ENCODE measurements at regions not wholly inside any gene's neighbourhood (a gene's known extent, or its start where the extent isn't known, plus 50 kb on each side); places are given as distances from the start of the nearest gene placed in this dataset.
"Not testable (repeated sequence)": the region's sequence is repeated elsewhere in the genome, so short reads cannot be mapped to it uniquely, and the experiment has no call there.

DNA sequence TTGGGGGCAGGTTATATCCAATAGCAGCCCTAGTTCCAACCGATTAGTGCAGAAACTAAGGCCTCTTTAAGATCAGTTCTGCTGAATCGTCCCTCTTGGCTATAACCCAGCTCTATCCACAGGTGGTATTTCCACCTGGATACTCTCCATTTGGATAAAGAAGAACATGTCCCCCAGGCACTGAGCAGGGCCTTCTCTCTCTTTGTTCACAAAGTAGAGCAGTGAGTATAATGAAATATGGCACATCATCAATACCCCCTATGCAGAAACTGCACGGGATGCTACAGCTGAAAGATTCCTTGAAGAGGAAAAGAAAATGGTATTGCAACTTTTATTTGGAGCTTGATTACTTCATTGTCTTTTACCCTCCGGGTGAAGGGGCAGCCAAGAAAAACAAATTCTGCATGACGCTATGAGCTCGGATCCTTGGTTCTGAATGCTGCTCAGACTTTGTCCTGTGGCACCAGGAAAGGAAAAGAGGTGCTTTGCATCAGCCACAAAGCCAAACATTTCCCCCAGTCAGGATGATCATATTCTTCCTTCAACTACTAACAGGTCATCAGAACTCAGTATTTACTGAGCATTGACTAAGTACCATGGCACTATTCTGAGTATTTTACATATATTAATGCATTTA lies 399.7 kb downstream of the NPIPA8 start:
- DNase-seq: no peak

DNA sequence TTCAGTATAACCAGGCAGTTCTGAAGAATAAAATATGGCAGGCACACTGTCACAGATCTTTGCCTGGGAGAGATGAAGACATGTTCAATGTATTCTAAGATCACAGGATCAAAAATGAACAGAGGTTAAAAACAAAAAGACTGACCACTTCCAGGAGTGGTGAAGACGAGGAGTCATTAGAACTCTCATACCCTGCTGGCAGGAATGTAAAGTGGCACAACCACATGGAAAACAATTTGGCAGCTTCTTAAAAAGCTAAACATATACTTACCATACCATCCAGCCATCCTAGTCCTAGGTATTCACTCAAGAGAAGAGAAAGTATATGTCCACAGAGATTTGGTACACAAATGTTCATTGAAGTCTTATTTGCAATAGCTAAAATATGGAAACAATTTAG lies 406.3 kb downstream of the NPIPA8 start:
- no peak for DNase-seq

DNA sequence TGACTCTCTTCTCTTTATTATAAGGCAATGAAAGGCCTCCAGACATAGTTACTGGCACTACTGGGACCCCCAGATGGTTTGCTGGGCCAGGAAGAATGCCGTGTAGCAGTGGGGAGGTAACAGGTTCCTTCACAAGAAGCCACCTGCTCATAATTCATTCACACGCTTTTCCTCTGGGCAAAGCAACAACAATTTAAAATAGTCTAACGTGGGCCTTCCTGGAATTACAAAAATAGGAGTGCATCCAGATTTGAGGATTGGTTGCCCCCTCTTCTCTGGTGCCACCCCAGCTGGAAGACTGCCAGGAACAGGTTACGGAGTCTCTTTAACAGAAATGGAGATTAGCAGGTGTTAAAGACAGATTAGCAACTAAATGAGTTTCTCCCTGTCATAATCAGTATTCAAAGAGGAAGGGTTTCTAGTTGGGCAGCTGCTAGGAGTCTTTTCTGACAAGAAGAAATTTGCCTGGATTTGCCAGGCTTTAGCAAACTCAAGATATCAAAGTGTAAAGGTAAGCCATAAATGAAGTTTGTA lies 409.6 kb downstream of the NPIPA8 start:
- no peak for DNase-seq

- DNase-seq: no peak
Observed at GRCh38 chr16:17926461-17926860, 410.1 kb downstream of the NPIPA8 start.

- DNase-seq: no peak
Observed at GRCh38 chr16:17925761-17926160, 410.8 kb downstream of the NPIPA8 start.

- no peak for DNase-seq
Observed at GRCh38 chr16:17921357-17921978, 415.1 kb downstream of the NPIPA8 start.

GRCh38 chr16:17917316-17918019 lies 419.1 kb downstream of the NPIPA8 start:
- DNase-seq: no peak

DNA sequence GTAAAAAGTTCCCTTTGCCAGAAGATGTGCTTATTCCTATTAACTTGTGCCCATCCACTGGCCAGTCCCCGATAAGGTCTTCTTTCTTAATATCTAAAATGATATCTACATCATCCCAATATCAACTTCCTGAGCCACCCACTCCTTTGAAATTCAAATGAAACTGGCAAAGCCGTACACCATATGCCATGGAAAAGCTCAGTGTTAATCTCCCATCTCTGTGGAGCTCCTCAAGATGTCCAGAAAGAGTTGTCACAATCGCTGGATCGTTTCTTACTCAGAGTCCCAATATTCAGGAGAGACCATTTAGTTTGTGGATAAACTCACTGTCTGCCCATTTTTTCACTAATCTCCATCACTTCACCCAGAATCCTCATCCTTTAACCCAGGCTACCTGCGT lies 420.7 kb downstream of the NPIPA8 start:
- DNase-seq: no peak

DNA sequence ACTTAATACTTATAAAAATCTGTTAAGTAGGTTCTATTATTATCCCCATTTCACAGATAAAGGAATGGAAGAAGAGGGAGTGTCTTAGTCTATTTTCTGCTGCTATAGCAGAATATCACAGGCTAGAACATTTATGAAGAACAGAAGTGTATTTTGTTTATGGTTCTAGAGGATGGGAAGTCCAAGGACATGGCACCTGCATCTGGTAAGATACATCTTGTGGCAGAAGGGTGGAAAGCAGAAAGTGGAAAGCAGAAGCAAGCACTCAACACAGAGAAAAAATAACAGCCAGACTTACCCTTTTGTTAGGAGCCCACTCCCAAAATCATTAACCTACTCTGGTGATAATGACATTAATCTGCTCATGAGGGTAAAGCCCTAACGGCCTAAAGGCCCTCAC lies 422.4 kb downstream of the NPIPA8 start:
- DNase-seq: no peak

DNA sequence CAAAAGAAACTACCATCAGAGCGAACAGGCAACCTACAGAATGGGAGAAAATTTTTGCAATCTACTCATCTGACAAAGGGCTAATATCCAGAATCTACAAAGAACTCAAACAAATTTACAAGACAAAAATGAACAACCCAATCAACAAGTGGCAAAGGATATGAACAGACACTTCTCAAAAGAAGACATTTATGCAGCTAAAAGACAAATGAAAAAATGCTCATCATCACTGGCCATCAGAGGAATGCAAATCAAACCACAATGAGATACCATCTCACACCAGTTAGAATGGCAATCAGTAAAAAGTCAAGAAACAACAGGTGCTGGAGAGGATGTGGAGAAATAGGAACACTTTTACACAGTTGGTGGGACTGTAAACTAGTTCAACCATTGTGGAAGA lies 425.0 kb downstream of the NPIPA8 start:
- DNase-seq: not testable (repeated sequence)

- DNase-seq: not testable (repeated sequence)
Observed at GRCh38 chr16:17906626-17907025, 429.9 kb downstream of the NPIPA8 start.

DNA sequence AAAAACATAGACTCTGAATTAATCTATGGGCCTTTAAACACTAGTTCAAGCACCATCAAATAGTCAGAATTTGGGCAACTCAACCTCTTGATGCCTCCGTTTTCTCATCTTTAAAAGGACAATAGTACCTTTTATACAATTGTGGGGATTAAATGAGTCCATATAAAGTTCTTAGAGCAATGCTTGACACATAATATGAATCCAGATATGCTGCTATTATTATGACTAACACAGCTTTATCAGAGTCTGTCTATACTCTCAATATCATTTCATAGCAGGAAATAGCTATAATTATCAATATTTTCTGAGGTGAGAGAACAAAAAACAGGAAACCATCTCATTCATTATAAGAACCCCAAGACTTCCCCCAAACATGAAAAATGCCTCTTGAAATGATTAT lies 430.5 kb upstream of the XYLT1 start:
- no peak for DNase-seq

DNA sequence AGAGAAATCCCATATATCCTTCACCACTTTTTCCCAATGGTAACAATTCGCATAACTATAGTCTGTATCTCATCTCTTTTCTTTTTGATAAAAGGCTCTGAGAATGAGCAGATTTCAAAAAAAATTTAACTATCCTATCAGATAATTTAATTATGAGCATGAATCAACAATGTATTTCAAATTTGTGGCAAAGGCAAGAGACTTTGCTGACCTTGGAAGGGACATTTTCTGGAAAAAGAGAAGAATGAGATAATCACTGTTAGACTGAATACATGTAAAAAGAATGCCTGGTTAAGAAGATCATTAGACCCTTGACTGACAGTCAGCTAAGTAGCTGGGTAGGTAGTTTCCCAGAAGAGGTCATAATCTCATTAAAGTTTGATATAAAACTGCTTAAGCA lies 428.4 kb upstream of the XYLT1 start:
- no peak for DNase-seq

GRCh38 chr16:17887963-17888362 lies 417.2 kb upstream of the XYLT1 start:
- no peak for DNase-seq

GRCh38 chr16:17885659-17886207 lies 415.0 kb upstream of the XYLT1 start:
- DNase-seq: no peak

DNA sequence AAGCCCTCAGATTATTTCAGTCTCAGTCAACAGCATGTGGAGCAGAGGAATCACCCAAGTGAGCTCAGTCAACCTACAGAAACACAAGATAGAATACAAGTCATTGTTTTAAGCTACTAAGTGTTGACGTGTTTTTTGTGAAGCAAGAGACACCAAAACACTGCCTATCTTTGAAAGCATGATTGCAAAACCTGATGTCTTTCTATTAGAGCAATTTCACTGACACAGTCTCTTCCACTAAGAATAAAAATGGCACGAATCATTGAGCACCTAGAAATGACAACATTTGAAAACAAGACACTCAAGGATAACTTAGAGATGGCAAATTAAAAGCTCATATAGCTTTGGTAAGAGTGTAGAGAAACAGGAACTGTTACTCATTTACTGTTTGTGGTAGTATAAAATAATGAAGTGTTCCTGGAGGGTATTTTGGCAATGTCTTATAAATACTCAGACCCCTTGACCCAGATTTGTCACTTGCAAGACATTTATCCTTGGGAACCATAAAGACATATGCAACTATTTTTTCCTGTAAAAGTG lies 407.1 kb upstream of the XYLT1 start:
- no peak for DNase-seq

DNA sequence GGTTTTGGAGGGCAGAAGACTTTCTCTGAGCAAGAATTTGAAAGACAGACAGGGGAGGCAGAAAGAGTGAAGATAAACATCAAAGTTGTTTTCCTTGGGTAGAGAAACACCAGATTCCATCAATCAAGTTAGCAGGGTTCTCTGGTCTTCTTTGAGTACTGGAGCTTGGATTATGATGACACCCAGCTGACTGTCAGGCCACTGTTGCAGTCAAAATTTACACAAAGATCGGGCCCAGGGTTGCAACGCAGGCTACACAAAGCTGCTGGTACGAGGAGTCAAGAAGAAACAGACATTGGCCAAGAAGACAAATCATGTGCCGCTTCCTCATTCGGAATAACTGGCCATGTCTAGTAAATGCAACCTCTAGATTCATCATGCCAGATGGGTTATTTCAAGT lies 396.2 kb upstream of the XYLT1 start:
- no peak for DNase-seq

DNA sequence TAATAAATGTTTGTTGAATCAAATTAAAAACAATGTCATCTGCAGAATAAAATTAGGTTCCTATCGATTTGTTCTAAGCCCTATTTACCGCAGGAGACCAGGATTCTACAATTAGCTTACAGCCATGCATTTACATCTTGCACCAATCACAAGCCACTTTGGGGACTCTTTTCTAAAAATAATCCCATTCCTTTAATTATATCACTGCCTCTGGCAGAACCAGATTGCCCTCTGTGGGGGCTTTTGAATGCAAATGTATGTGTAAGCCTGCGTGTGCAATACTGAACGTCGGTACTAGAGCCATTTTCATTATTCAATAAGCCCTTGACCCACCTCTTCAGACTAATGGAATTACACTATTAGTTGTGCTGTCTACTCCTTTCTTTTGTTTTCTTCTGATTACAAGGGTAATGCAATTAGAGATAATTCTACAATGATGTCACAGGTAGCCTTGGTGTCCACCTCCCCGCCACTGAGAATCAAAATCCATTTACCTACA lies 391.3 kb upstream of the XYLT1 start:
- DNase-seq: no peak

- no peak for DNase-seq
Observed at GRCh38 chr16:17858061-17858460, 387.3 kb upstream of the XYLT1 start.

DNA sequence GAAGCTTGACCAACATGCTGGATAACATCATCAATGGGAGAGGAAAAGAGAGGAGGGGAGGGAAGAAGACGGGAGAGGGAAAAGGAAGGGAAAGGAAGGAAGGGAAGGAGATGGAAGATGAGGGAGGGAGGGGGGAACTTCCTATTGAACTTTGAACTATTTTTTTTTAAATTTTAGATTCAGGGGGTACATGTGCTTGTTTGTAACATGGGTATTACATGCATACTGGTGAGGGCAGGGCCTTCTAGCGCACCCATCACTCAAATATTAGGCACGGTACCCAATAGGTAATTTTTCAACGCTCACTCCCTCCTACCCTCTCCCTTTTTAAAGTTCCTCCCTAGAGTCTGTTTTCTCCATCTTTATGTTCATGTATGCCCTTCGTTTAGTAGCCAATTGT lies 383.2 kb upstream of the XYLT1 start:
- no peak for DNase-seq

DNA sequence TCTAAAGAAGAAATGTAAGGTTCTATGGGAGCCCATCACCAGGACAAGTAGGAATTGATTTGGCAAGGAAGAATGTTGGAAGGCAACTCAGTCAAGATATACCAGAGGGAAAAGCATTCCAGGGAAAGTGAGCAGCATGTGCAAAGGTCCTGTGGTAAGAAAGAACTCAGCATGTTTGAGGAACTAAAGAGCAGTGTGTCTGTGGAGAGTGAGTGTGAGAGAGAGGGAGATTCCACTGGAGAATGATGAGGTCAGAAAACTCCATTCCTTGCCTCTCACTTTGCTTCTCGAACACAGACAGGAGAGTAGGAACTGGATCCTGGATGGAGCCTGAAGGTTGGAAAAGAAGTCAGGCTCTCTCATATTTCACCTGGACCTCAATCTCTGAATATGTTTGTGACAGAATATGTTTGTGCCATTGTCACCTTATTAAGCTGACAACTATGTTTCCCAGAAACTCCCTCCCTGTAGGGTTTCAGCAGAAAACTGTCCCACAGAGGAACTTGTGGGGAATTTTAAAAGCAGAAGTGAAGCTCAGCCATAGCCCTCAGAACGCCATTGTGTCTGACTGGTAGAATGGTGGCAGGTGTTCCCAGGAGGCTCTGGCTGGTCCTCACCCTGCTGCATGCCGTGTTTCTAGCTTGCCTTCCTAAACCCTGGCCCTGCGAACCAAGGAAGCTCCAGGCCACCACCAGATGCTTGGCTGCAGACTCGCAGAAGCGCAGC lies 382.4 kb upstream of the XYLT1 start:
- DNase-seq: no peak

- no peak for DNase-seq
Observed at GRCh38 chr16:17850581-17851250, 380.0 kb upstream of the XYLT1 start.

All from DMS153 (cell line).